Ishikawa (cell line): ENCODE measurements at regions not wholly inside any gene's neighbourhood (a gene's known extent, or its start where the extent isn't known, plus 50 kb on each side); places are given as distances from the start of the nearest gene placed in this dataset.

Experiments
- EGR1 ChIP-seq: IDR thresholded peaks from 2 replicates; pipeline ENCODE4 v1.6.1; 2012
- NFIC ChIP-seq: IDR thresholded peaks from 2 replicates; pipeline ENCODE4 v1.6.1; 2012
- RAD21 ChIP-seq: IDR thresholded peaks from 2 replicates; pipeline ENCODE4 v1.6.1; 2012; ENCODE audit warnings: low read depth
- USF1 ChIP-seq: IDR thresholded peaks from 2 replicates; pipeline ENCODE4 v1.6.1; 2012
- YY1 ChIP-seq: IDR thresholded peaks from 2 replicates; pipeline ENCODE4 v1.6.1; 2012; ENCODE audit warnings: low read depth
- TF ChIP-seq, protein P1 (sequence below): IDR thresholded peaks from 2 replicates; pipeline ENCODE4 v1.6.1; 2012; ENCODE audit warnings: low read depth, mild to moderate bottlenecking
- TF ChIP-seq, protein P2 (sequence below): IDR thresholded peaks from 2 replicates; pipeline ENCODE4 v1.6.1; 2012

- TF ChIP-seq EGR1, result no peak
- no peak for TF ChIP-seq RAD21
- no peak for TF ChIP-seq USF1
- no peak for TF ChIP-seq YY1
- TF ChIP-seq, protein P1, sequence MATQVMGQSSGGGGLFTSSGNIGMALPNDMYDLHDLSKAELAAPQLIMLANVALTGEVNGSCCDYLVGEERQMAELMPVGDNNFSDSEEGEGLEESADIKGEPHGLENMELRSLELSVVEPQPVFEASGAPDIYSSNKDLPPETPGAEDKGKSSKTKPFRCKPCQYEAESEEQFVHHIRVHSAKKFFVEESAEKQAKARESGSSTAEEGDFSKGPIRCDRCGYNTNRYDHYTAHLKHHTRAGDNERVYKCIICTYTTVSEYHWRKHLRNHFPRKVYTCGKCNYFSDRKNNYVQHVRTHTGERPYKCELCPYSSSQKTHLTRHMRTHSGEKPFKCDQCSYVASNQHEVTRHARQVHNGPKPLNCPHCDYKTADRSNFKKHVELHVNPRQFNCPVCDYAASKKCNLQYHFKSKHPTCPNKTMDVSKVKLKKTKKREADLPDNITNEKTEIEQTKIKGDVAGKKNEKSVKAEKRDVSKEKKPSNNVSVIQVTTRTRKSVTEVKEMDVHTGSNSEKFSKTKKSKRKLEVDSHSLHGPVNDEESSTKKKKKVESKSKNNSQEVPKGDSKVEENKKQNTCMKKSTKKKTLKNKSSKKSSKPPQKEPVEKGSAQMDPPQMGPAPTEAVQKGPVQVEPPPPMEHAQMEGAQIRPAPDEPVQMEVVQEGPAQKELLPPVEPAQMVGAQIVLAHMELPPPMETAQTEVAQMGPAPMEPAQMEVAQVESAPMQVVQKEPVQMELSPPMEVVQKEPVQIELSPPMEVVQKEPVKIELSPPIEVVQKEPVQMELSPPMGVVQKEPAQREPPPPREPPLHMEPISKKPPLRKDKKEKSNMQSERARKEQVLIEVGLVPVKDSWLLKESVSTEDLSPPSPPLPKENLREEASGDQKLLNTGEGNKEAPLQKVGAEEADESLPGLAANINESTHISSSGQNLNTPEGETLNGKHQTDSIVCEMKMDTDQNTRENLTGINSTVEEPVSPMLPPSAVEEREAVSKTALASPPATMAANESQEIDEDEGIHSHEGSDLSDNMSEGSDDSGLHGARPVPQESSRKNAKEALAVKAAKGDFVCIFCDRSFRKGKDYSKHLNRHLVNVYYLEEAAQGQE, result no peak
- TF ChIP-seq, protein P2, sequence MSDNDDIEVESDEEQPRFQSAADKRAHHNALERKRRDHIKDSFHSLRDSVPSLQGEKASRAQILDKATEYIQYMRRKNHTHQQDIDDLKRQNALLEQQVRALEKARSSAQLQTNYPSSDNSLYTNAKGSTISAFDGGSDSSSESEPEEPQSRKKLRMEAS, result no peak
- TF ChIP-seq NFIC, result no peak
These were observed 837.1 kb downstream of the EPHA7 start for GRCh38 chr6:92582211-92582610.
